H1 (cell line): ENCODE measurements at regions not wholly inside any gene's neighbourhood (a gene's known extent, or its start where the extent isn't known, plus 50 kb on each side); places are given as distances from the start of the nearest gene placed in this dataset.

ENCODE experiments used
- TF ChIP-seq, protein P1 (sequence below), 3 experiments: IDR thresholded peaks; 1 replicate in 2 of 3; 2 replicates in 1 of 3; pipeline versions ENCODE4 v1.5.1 to v1.6.1; 2011; ENCODE audit warnings: low read length in 3 of 3, mild to moderate bottlenecking in 3 of 3, inconsistent platforms in 2 of 3, low read depth in 1 of 3, moderate library complexity in 1 of 3; ENCODE audit not compliant: insufficient read depth in 1 of 3; ENCODE audit errors: control extremely low read depth in 1 of 3

DNA sequence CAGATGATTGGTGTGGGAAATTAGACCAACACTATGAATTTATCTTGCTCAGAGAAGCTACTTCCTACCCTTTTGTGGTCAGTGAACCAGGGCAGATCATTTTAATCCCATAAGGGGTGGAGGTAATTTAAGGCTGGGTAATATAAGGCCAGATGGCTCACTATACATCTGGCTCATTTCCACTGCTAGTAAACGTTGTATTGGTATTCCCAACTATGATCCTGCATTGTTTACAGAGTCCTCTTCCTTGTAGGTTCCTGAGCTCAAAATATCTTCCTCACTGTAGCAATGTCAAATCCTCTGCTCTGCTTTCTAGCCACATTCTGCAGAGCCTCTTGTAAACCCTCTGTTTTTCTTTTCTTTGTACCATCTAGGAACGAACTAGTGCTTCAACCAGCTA is 93.0 kb upstream of the MGAT4C start (continued):
- TF ChIP-seq, protein P1, sequence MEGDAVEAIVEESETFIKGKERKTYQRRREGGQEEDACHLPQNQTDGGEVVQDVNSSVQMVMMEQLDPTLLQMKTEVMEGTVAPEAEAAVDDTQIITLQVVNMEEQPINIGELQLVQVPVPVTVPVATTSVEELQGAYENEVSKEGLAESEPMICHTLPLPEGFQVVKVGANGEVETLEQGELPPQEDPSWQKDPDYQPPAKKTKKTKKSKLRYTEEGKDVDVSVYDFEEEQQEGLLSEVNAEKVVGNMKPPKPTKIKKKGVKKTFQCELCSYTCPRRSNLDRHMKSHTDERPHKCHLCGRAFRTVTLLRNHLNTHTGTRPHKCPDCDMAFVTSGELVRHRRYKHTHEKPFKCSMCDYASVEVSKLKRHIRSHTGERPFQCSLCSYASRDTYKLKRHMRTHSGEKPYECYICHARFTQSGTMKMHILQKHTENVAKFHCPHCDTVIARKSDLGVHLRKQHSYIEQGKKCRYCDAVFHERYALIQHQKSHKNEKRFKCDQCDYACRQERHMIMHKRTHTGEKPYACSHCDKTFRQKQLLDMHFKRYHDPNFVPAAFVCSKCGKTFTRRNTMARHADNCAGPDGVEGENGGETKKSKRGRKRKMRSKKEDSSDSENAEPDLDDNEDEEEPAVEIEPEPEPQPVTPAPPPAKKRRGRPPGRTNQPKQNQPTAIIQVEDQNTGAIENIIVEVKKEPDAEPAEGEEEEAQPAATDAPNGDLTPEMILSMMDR (IDR thresholded peaks at IDR 0.05; ENCODE audit: control extremely low read depth in 1 of 3, insufficient read depth in 1 of 3, low read depth in 1 of 3, low read length in 3 of 3): no peak
